Upper lobe of left lung (tissue), 6 donors: ENCODE measurements at regions not wholly inside any gene's neighbourhood (a gene's known extent, or its start where the extent isn't known, plus 50 kb on each side); places are given as distances from the start of the nearest gene placed in this dataset.

Experiments
- ATAC-seq, 2 donors: fragments of 200-7000 bp; cut with Tn5 transposase; one replicate each; pipeline ENCODE4 v1.9.1; 2022; ENCODE audit warnings: mild to moderate bottlenecking in 2 of 2, moderate library complexity in 2 of 2; ENCODE audit not compliant: low FRiP score in 2 of 2
- DNase-seq, 2 donors: peaks; one replicate each; pipeline ENCODE4 v3.0.0-alpha.2; 2019 to 2020
- H3K27ac ChIP-seq, 4 donors: fragments of 200-600 bp; sonication (generic); one replicate each; pipeline ENCODE4 v1.5.1; 2016 to 2019
- H3K27me3 ChIP-seq, 4 donors: fragments of 200-600 bp; sonication (generic); one replicate each; pipeline ENCODE4 v1.5.1; 2017 to 2019
- H3K36me3 ChIP-seq, 4 donors: fragments of 200-600 bp; sonication (generic); one replicate each; pipeline ENCODE4 v1.5.1; 2016 to 2019
- H3K4me1 ChIP-seq, 4 donors: fragments of 200-600 bp; sonication (generic); one replicate each; pipeline ENCODE4 v1.5.1; 2018 to 2019
- H3K4me3 ChIP-seq, 4 donors: fragments of 200-600 bp; sonication (generic); one replicate each; pipeline ENCODE4 v1.5.1; 2017 to 2019; ENCODE audit warnings: mild to moderate bottlenecking in 2 of 4, moderate library complexity in 1 of 4
- H3K9me3 ChIP-seq, 4 donors: fragments of 200-600 bp; sonication (generic); one replicate each; pipeline ENCODE4 v1.5.1; 2018 to 2019
- CTCF ChIP-seq, 6 experiments: fragments of 450-650 bp in 4 of 6; fragments of 200-600 bp in 2 of 6; sonication (generic) in 2 of 6; IDR thresholded peaks; one replicate each; pipeline ENCODE4 v1.5.1; 2016 to 2019; ENCODE audit warnings: antibody characterized with exemption in 6 of 6
- EP300 ChIP-seq, 4 donors: sonication (generic); formaldehyde crosslinking; IDR thresholded peaks; one replicate each; pipeline ENCODE4 v1.5.1; 2017; ENCODE audit warnings: antibody characterized with exemption in 4 of 4, control low read depth in 2 of 4
- POLR2A ChIP-seq, 4 donors: fragments of 450-650 bp; IDR thresholded peaks; one replicate each; pipeline ENCODE4 v1.5.1; 2016 to 2017; ENCODE audit warnings: antibody characterized with exemption in 4 of 4, mild to moderate bottlenecking in 2 of 4
- POLR2AphosphoS5 ChIP-seq, 2 donors: sonication (generic); formaldehyde crosslinking; IDR thresholded peaks; one replicate each; pipeline ENCODE4 v1.5.1; 2017; ENCODE audit warnings: antibody characterized with exemption in 2 of 2
- WGBS, 2 donors: methylation state at CpG; one replicate each; pipeline ENCODE4 v1.1.5; 2017 to 2018; 5-methylcytosine and 5-hydroxymethylcytosine counted together
- donor health status: DM: no; HTN: no; CAD: no; lungs with moderate emphysema.
- donor health status: DM: no; HTN: yes; CAD: no; lungs with severe emphysema.

GRCh38 chr3:124258057-124258500, 266.2 kb upstream of the ROPN1 start:
- TF ChIP-seq EP300 (IDR thresholded peaks at IDR 0.05) (no peak), CTCF (IDR thresholded peaks at IDR 0.05) (no peak), POLR2A (IDR thresholded peaks at IDR 0.05) (no peak), POLR2AphosphoS5 (IDR thresholded peaks at IDR 0.05) (no peak)
- 59 to 62% methylated on average over 3 of the region's 3 CpGs for WGBS, 2 donors
- H3K4me1 ChIP-seq = peaks cover 4 to 12% (median 8%) of the 10 kb centered on the region in 4 donors
- H3K4me3 ChIP-seq = no peak overlapping the region
- no peaks in the 10 kb centered on the region for H3K9me3 ChIP-seq
- no peaks in the 10 kb centered on the region for H3K36me3 ChIP-seq
- no peak for ATAC-seq
- H3K27ac ChIP-seq = peak overlapping the region; percentile 31 to 65 (median 37)
- DNase-seq = no peak
- H3K27me3 ChIP-seq = no peaks in the 10 kb centered on the region

GRCh38 chr3:124260206-124260915, 268.4 kb upstream of the ROPN1 start:
- ATAC-seq = peak; percentile 64 to 87
- TF ChIP-seq CTCF (IDR thresholded peaks at IDR 0.05) (no peak), POLR2AphosphoS5 (IDR thresholded peaks at IDR 0.05) (peak in 1 of 2 donors; percentile 9)
- Histone ChIP-seq H3K9me3 (no peaks in the 10 kb centered on the region), H3K27ac (peak overlapping the region in 2 of 4 donors; percentile 28 to 44), H3K27me3 (no peaks in the 10 kb centered on the region), H3K36me3 (no peaks in the 10 kb centered on the region), H3K4me3 (no peak overlapping the region), H3K4me1 (peaks cover 4 to 12% (median 8%) of the 10 kb centered on the region in 4 donors)
- 64 to 89% methylated on average over 1 of the region's 1 CpG for WGBS, 2 donors
- DNase-seq = peak in 1 of 2 donors; percentile 54

GRCh38 chr3:124261306-124261705, 269.4 kb upstream of the ROPN1 start:
- 75 to 76% methylated on average over 2 of the region's 2 CpGs for WGBS, 2 donors
- H3K27ac ChIP-seq = peak overlapping the region in 1 of 4 donors; percentile 13
- no peaks in the 10 kb centered on the region for H3K36me3 ChIP-seq
- no peak for TF ChIP-seq POLR2A (IDR thresholded peaks at IDR 0.05)
- no peak for TF ChIP-seq POLR2AphosphoS5 (IDR thresholded peaks at IDR 0.05)
- no peak for TF ChIP-seq EP300 (IDR thresholded peaks at IDR 0.05)
- TF ChIP-seq CTCF (IDR thresholded peaks at IDR 0.05) = no peak
- no peaks in the 10 kb centered on the region for H3K9me3 ChIP-seq
- ATAC-seq (no peak), DNase-seq (no peak)
- no peak overlapping the region for H3K4me3 ChIP-seq
- H3K4me1 ChIP-seq = peaks cover 6 to 16% (median 15%) of the 10 kb centered on the region in 4 donors
- H3K27me3 ChIP-seq = no peaks in the 10 kb centered on the region

- Histone ChIP-seq H3K27ac (no peak overlapping the region), H3K27me3 (no peaks in the 10 kb centered on the region), H3K4me1 (peaks cover 7 to 25% (median 15%) of the 10 kb centered on the region in 4 donors), H3K9me3 (no peaks in the 10 kb centered on the region), H3K4me3 (no peak overlapping the region), H3K36me3 (no peaks in the 10 kb centered on the region)
- WGBS, 2 donors = 56 to 65% methylated on average over 4 of the region's 4 CpGs
- no peak for ATAC-seq
- TF ChIP-seq POLR2A (IDR thresholded peaks at IDR 0.05) = no peak
- no peak for TF ChIP-seq POLR2AphosphoS5 (IDR thresholded peaks at IDR 0.05)
- TF ChIP-seq CTCF (IDR thresholded peaks at IDR 0.05) = no peak
- no peak for TF ChIP-seq EP300 (IDR thresholded peaks at IDR 0.05)
- DNase-seq = peak in 1 of 2 donors; percentile 26
Measured at GRCh38 chr3:124263168-124263567, 271.2 kb upstream of the ROPN1 start.

- Histone ChIP-seq H3K9me3 (no peaks in the 10 kb centered on the region), H3K27ac (no peak overlapping the region), H3K36me3 (no peaks in the 10 kb centered on the region), H3K4me1 (peaks cover 7 to 22% (median 14%) of the 10 kb centered on the region in 4 donors), H3K27me3 (no peaks in the 10 kb centered on the region), H3K4me3 (no peak overlapping the region)
- no peak for TF ChIP-seq EP300 (IDR thresholded peaks at IDR 0.05)
- no peak for TF ChIP-seq POLR2AphosphoS5 (IDR thresholded peaks at IDR 0.05)
- TF ChIP-seq CTCF (IDR thresholded peaks at IDR 0.05) = no peak
- TF ChIP-seq POLR2A (IDR thresholded peaks at IDR 0.05) = no peak
- peak in 1 of 2 donors; percentile 13 for ATAC-seq
- WGBS, 2 donors = 69 to 85% methylated on average over 4 to 8 of the region's 8 CpGs
- no peak for DNase-seq
Measured at GRCh38 chr3:124264346-124264745, 272.4 kb upstream of the ROPN1 start.
